HEK293 (cell line): ENCODE measurements at regions not wholly inside any gene's neighbourhood (a gene's known extent, or its start where the extent isn't known, plus 50 kb on each side); places are given as distances from the start of the nearest gene placed in this dataset.

Source experiments
- CTCF ChIA-PET: fragments of 350-600 bp; formaldehyde crosslinking; extraction: SDS; loops from one replicate; lab custom pipeline; 2021; ENCODE audit warnings: antibody characterized with exemption; lab: Yijun Ruan, JAX
- POLR2A ChIA-PET: fragments of 300-600 bp; formaldehyde crosslinking; extraction: SDS; loops from one replicate; lab custom pipeline; 2020; ENCODE audit warnings: antibody characterized with exemption, inconsistent platforms; lab: Yijun Ruan, JAX
- H3K27ac ChIP-seq: fragments of 200-500 bp; sonication (Bioruptor generic); 2 replicates; pipeline ENCODE4 v1.5.1; 2014; ENCODE audit warnings: low read depth, low read length, control low read depth, inconsistent platforms; ENCODE audit errors: extremely low read depth
- H3K36me3 ChIP-seq, 2 experiments: fragments of 200-500 bp in 1 of 2; sonication (Bioruptor generic) in 1 of 2; 1 replicate in 1 of 2; 2 replicates in 1 of 2; pipeline ENCODE4 v1.5.1; 2014 to 2017; ENCODE audit warnings: inconsistent platforms in 2 of 2, low read length in 2 of 2; ENCODE audit not compliant: control insufficient read depth in 2 of 2, insufficient read depth in 1 of 2
- H3K4me1 ChIP-seq: fragments of 200-500 bp; sonication (Bioruptor generic); 2 replicates; pipeline ENCODE4 v1.5.1; 2014; ENCODE audit warnings: mild to moderate bottlenecking, low read length, inconsistent platforms; ENCODE audit not compliant: control insufficient read depth, insufficient read depth
- H3K4me3 ChIP-seq: 2 replicates; pipeline ENCODE4 v1.5.1; 2011; ENCODE audit warnings: low read depth, mild to moderate bottlenecking, control low read depth, low read length, moderate library complexity
- H3K9me3 ChIP-seq: fragments of 200-500 bp; sonication (Bioruptor generic); 2 replicates; pipeline ENCODE4 v1.5.1; 2014; ENCODE audit warnings: low read depth, low read length, inconsistent platforms; ENCODE audit not compliant: control insufficient read depth, insufficient read depth
- BCL11A ChIP-seq: fragments of 450-650 bp; formaldehyde crosslinking; IDR thresholded peaks from 2 replicates; pipeline ENCODE4 v1.5.1; 2016; ENCODE audit warnings: low read depth, missing biosample characterization, missing genetic modification characterization
- EGR2 ChIP-seq: fragments of 450-650 bp; formaldehyde crosslinking; IDR thresholded peaks from 2 replicates; pipeline ENCODE4 v1.5.1; 2016; ENCODE audit warnings: low read depth, missing biosample characterization, missing genetic modification characterization
- ELK4 ChIP-seq: IDR thresholded peaks from 2 replicates; pipeline ENCODE4 v1.6.1; 2011; ENCODE audit warnings: mild to moderate bottlenecking, low read depth, low read length, borderline replicate concordance
- GFI1B ChIP-seq: fragments of 450-650 bp; formaldehyde crosslinking; IDR thresholded peaks from 2 replicates; pipeline ENCODE4 v1.5.1; 2016; ENCODE audit warnings: missing biosample characterization, missing genetic modification characterization
- GLIS1 ChIP-seq: fragments of 450-650 bp; formaldehyde crosslinking; IDR thresholded peaks from 2 replicates; pipeline ENCODE4 v1.5.1; 2016; ENCODE audit warnings: missing biosample characterization, missing genetic modification characterization
- GLIS2 ChIP-seq: fragments of 450-650 bp; formaldehyde crosslinking; IDR thresholded peaks from 2 replicates; pipeline ENCODE4 v1.5.1; 2016; ENCODE audit warnings: missing biosample characterization, missing genetic modification characterization
- HOXC10 ChIP-seq: sonication (generic); formaldehyde crosslinking; IDR thresholded peaks from 2 replicates; pipeline ENCODE4 v1.8.1; 2023; ENCODE audit warnings: mild to moderate bottlenecking, missing genetic modification reagents
- IKZF3 ChIP-seq: fragments of 450-650 bp; IDR thresholded peaks from 2 replicates; pipeline ENCODE4 v1.5.0; 2018; ENCODE audit warnings: missing biosample characterization, mild to moderate bottlenecking, missing genetic modification characterization, moderate library complexity
- OVOL3 ChIP-seq: fragments of 450-650 bp; formaldehyde crosslinking; IDR thresholded peaks from 2 replicates; pipeline ENCODE4 v1.5.1; 2016; ENCODE audit warnings: missing biosample characterization, missing genetic modification characterization
- PBX3 ChIP-seq: sonication (generic); formaldehyde crosslinking; IDR thresholded peaks from 2 replicates; pipeline ENCODE4 v1.8.1; 2022; ENCODE audit warnings: mild to moderate bottlenecking, moderate library complexity, missing genetic modification reagents
- PRDM6 ChIP-seq: fragments of 450-650 bp; formaldehyde crosslinking; IDR thresholded peaks from 2 replicates; pipeline ENCODE4 v1.5.1; 2017; ENCODE audit warnings: missing biosample characterization, missing genetic modification characterization
- SCRT1 ChIP-seq: fragments of 450-650 bp; formaldehyde crosslinking; IDR thresholded peaks from 2 replicates; pipeline ENCODE4 v1.5.1; 2016; ENCODE audit warnings: missing biosample characterization, missing genetic modification characterization, borderline replicate concordance
- ZBTB20 ChIP-seq: fragments of 450-650 bp; formaldehyde crosslinking; IDR thresholded peaks from 2 replicates; pipeline ENCODE4 v1.5.1; 2016; ENCODE audit warnings: missing biosample characterization, missing genetic modification characterization
- ZNF155 ChIP-seq: fragments of 450-650 bp; formaldehyde crosslinking; IDR thresholded peaks from 2 replicates; pipeline ENCODE4 v1.5.1; 2016; ENCODE audit warnings: missing biosample characterization, missing genetic modification characterization
- ZNF157 ChIP-seq: fragments of 450-650 bp; formaldehyde crosslinking; IDR thresholded peaks from 2 replicates; pipeline ENCODE4 v1.5.1; 2016; ENCODE audit warnings: missing biosample characterization, missing genetic modification characterization
- ZNF169 ChIP-seq: fragments of 450-650 bp; formaldehyde crosslinking; IDR thresholded peaks from 2 replicates; pipeline ENCODE4 v1.5.1; 2016; ENCODE audit warnings: missing biosample characterization, missing genetic modification characterization
- ZNF2 ChIP-seq: fragments of 450-650 bp; formaldehyde crosslinking; IDR thresholded peaks from 2 replicates; pipeline ENCODE4 v1.5.1; 2016; ENCODE audit warnings: missing biosample characterization, missing genetic modification characterization
- ZNF214 ChIP-seq: fragments of 450-650 bp; formaldehyde crosslinking; IDR thresholded peaks from 2 replicates; pipeline ENCODE4 v1.5.1; 2017; ENCODE audit warnings: missing biosample characterization, mild to moderate bottlenecking, missing genetic modification characterization, borderline replicate concordance
- ZNF423 ChIP-seq: fragments of 450-650 bp; formaldehyde crosslinking; IDR thresholded peaks from 2 replicates; pipeline ENCODE4 v1.5.1; 2016; ENCODE audit warnings: missing biosample characterization, missing genetic modification characterization
- ZNF488 ChIP-seq: fragments of 450-650 bp; formaldehyde crosslinking; IDR thresholded peaks from 2 replicates; pipeline ENCODE4 v1.5.1; 2016; ENCODE audit warnings: missing biosample characterization, missing genetic modification characterization
- ZNF514 ChIP-seq: fragments of 450-650 bp; formaldehyde crosslinking; IDR thresholded peaks from 2 replicates; pipeline ENCODE4 v1.5.1; 2016; ENCODE audit warnings: missing biosample characterization, missing genetic modification characterization
- ZNF521 ChIP-seq: fragments of 450-650 bp; formaldehyde crosslinking; IDR thresholded peaks from 2 replicates; pipeline ENCODE4 v1.5.1; 2017; ENCODE audit warnings: missing biosample characterization, mild to moderate bottlenecking, missing genetic modification characterization
- ZNF549 ChIP-seq: fragments of 450-650 bp; IDR thresholded peaks from 2 replicates; pipeline ENCODE4 v1.5.1; 2018; ENCODE audit warnings: missing biosample characterization, missing genetic modification characterization, mild to moderate bottlenecking, inconsistent platforms, moderate library complexity
- ZNF555 ChIP-seq: fragments of 450-650 bp; formaldehyde crosslinking; conservative IDR thresholded peaks from 2 replicates; pipeline ENCODE4 v1.5.1; 2017; ENCODE audit warnings: missing biosample characterization, mild to moderate bottlenecking, missing genetic modification characterization, inconsistent platforms
- ZNF585B ChIP-seq: fragments of 450-650 bp; formaldehyde crosslinking; IDR thresholded peaks from 2 replicates; pipeline ENCODE4 v1.5.1; 2016; ENCODE audit warnings: missing biosample characterization, missing genetic modification characterization
- ZNF658 ChIP-seq: fragments of 450-650 bp; formaldehyde crosslinking; IDR thresholded peaks from 2 replicates; pipeline ENCODE4; 2016; ENCODE audit warnings: missing biosample characterization, missing genetic modification characterization
- ZNF747 ChIP-seq: fragments of 450-650 bp; formaldehyde crosslinking; IDR thresholded peaks from 2 replicates; pipeline ENCODE4 v1.5.1; 2016; ENCODE audit warnings: missing biosample characterization, missing genetic modification characterization
- ZXDB ChIP-seq: fragments of 450-650 bp; formaldehyde crosslinking; IDR thresholded peaks from 2 replicates; pipeline ENCODE4 v1.5.1; 2016; ENCODE audit warnings: missing biosample characterization, missing genetic modification characterization

GRCh38 chr5:2317540-2317939, 433.9 kb downstream of the IRX2 start (continued):
- no peak for TF ChIP-seq ZNF423

- H3K4me1 ChIP-seq: no peaks in the 10 kb centered on the region
- H3K9me3 ChIP-seq: no peaks in the 10 kb centered on the region
- ChIA-PET CTCF (interaction anchor here (0.6 kb wide), 1 partner anchor 268 kb away, joined by 3 read pairs; no protein-coding TSS in a partner anchor), POLR2A (no interaction called here)
- no peak for TF ChIP-seq ZNF658
- TF ChIP-seq ZNF747 (tag by site-specific recombination): no peak
- TF ChIP-seq ZNF155 (tag by site-specific recombination): no peak
- no peak for TF ChIP-seq SCRT1 (tag by site-specific recombination)
- TF ChIP-seq PRDM6: no peak
- no peak for TF ChIP-seq ZNF585B (tag by site-specific recombination)
- TF ChIP-seq OVOL3 (tag by site-specific recombination): no peak
- no peak for TF ChIP-seq ELK4
- TF ChIP-seq ZNF555 (tag by site-specific recombination): no peak
- TF ChIP-seq ZBTB20 (tag by site-specific recombination): no peak
- no peak for TF ChIP-seq EGR2 (tag by site-specific recombination)
- TF ChIP-seq GLIS2 (tag by site-specific recombination): no peak
- TF ChIP-seq ZNF521 (tag by site-specific recombination): no peak
- no peak for TF ChIP-seq ZNF169 (tag by site-specific recombination)
- no peak for TF ChIP-seq ZXDB (tag by site-specific recombination)
- TF ChIP-seq GFI1B: no peak
- TF ChIP-seq ZNF214 (tag by site-specific recombination): no peak
- TF ChIP-seq GLIS1 (tag by site-specific recombination): no peak
- TF ChIP-seq ZNF549 (tag by site-specific recombination): no peak
- no peak for TF ChIP-seq HOXC10 (CRISPR knock-in tag)
- H3K4me3 ChIP-seq: no peak overlapping the region
- no peaks in the 10 kb centered on the region for H3K36me3 ChIP-seq
- no peak overlapping the region for H3K27ac ChIP-seq
Measured at GRCh38 chr5:2311851-2312250, 429.1 kb upstream of the IRX4 start.

- POLR2A ChIA-PET: interaction anchor here (0.7 kb wide), 2 partner anchors 502 to 1106 kb away, joined by 3 read pairs; no protein-coding TSS in a partner anchor
- CTCF ChIA-PET: no interaction called here
- no peak overlapping the region for H3K27ac ChIP-seq
Measured at GRCh38 chr5:2310946-2311345, 428.2 kb upstream of the IRX4 start.

More at GRCh38 chr5:2310946-2311345, 428.2 kb upstream of the IRX4 start:
- no peak overlapping the region for H3K4me3 ChIP-seq
- TF ChIP-seq IKZF3 (tag by site-specific recombination) (no peak), ZNF2 (tag by site-specific recombination) (no peak), ZNF157 (no peak), BCL11A (tag by site-specific recombination) (no peak), ZNF488 (tag by site-specific recombination) (no peak), PBX3 (CRISPR knock-in tag) (no peak), ZNF514 (tag by site-specific recombination) (no peak)
- no peaks in the 10 kb centered on the region for H3K36me3 ChIP-seq
- H3K4me1 ChIP-seq: no peaks in the 10 kb centered on the region
- H3K9me3 ChIP-seq: no peaks in the 10 kb centered on the region
